AG09309 (cell line): ENCODE measurements at regions not wholly inside any gene's neighbourhood (a gene's known extent, or its start where the extent isn't known, plus 50 kb on each side); places are given as distances from the start of the nearest gene placed in this dataset.
"Not testable (repeated sequence)": the region's sequence is repeated elsewhere in the genome, so short reads cannot be mapped to it uniquely, and the experiment has no call there.

Source experiments
- DNase-seq: peaks from one replicate; pipeline ENCODE4 v3.0.0-alpha.2; 2010; ENCODE audit warnings: low read depth
- H3K4me3 ChIP-seq: 2 replicates; pipeline ENCODE4 v1.5.1; 2011; ENCODE audit warnings: mild to moderate bottlenecking, low read depth, low read length, moderate library complexity; ENCODE audit not compliant: control insufficient read depth
- CTCF ChIP-seq: IDR thresholded peaks from 2 replicates; pipeline ENCODE4 v1.5.1; 2011; ENCODE audit warnings: mild to moderate bottlenecking, low read depth, low read length, inconsistent platforms; ENCODE audit not compliant: insufficient read depth, control insufficient read depth; ENCODE audit errors: missing control alignments

- not testable (repeated sequence) for H3K4me3 ChIP-seq, DNase-seq
Measured at GRCh38 chr10:45056806-45057205, 56.1 kb downstream of the ZNF22 start.

DNA sequence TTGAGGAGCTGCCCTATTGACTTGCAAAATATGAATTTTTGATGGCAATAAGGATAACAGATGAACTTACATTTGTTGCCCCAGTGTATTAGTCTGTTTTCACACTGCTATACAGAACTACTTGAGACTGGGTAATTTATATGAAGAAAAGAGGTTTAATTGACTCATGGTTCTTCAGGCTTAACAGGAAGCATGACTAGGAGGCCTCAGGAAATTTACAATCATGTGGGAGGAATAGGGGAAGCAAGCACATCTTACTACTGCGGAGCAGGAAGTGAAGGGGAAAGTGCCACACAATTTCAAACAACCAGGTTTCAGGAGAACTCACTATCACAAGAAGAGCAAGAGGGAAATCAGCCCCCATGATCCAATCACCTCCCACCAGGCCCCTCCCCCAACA, 57.9 kb downstream of the ZNF22 start:
- no peak for TF ChIP-seq CTCF
- no peak overlapping the region for H3K4me3 ChIP-seq
- DNase-seq, result no peak

GRCh38 chr10:45058992-45059561, 58.4 kb downstream of the ZNF22 start:
- no peak overlapping the region for H3K4me3 ChIP-seq
- no peak for DNase-seq
- no peak for TF ChIP-seq CTCF

DNA sequence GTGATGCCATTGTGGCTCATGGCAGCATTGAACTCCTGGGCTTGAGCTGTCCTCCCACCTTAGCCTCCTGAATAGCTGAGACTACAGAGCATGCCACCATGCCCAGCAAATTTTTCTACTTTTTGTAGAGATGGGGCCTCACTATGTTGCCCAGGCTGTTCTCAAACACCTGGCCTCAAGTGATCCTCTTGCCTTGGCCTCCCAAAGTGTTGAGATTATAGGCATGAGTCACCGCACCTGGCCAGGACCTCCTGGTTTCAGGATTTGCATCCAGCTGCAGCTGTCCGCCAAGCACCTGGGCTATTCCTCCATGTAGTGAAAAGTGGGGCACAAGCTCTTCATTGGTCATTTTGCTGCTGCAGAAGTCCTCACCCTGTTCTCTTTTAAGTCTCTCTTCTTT, 58.9 kb downstream of the ZNF22 start:
- no peak overlapping the region for H3K4me3 ChIP-seq
- TF ChIP-seq CTCF, result no peak
- no peak for DNase-seq

DNA sequence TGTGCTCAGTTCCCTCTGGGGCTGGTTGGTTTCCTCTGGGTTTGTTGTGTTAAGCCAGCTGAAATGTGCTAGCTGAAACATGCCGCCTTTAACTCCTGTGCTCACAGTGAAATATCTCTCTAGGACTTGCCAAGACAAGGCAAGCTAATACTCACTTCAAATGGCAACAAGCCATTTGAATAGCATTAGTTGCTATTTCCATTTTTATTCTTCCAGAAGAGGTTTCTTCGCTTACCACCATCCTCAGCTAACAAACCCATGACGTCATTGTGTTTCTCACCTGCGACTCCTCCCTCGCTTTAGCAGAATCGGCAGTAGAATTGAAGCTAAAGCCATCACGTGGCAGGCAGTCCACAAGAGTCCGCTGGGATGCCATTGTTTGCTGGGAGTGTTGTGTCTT, 61.3 kb downstream of the ZNF22 start:
- no peak overlapping the region for H3K4me3 ChIP-seq
- no peak for DNase-seq
- no peak for TF ChIP-seq CTCF

DNA sequence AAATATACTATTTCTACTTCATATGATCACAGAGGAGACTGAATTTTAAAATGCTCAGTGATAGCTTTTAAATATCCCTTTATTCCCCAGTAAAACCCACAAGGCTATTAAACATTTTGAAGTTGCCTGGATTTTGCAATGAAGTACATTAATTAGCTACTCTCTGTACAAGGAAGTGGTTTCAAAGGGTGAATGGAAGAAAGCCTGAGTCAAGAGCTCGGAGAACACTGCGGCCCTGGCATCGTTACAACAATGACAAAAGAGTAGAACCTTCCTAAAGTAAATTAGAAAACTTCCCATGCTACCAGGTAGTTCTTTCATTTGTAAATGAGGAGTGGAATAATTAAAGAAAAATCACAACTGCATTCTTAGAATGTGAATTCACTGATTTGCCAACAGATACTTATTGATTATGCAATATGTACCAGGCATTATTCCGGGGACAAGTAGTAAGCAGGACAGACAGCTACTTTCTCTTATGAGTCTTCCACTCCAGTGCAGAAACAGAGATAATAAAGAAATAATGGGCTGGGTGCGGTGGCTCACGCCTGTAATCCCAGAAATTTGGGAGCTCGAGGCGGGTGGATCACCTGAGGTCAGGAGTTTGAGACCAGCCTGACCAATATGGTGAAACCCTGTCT, 63.0 kb downstream of the ZNF22 start:
- no peak overlapping the region for H3K4me3 ChIP-seq
- no peak for TF ChIP-seq CTCF
- DNase-seq, result no peak

- no peak for DNase-seq
- no peak overlapping the region for H3K4me3 ChIP-seq
- no peak for TF ChIP-seq CTCF
Measured at GRCh38 chr10:45064998-45065397, 64.3 kb downstream of the ZNF22 start.
